HEK293T (cell line): ENCODE measurements at regions not wholly inside any gene's neighbourhood (a gene's known extent, or its start where the extent isn't known, plus 50 kb on each side); places are given as distances from the start of the nearest gene placed in this dataset.
"Not testable (repeated sequence)": the region's sequence is repeated elsewhere in the genome, so short reads cannot be mapped to it uniquely, and the experiment has no call there.

Experiments used
- CTCF ChIA-PET: fragments of 350-600 bp; formaldehyde crosslinking; extraction: SDS; loops from one replicate; lab custom pipeline; 2021; ENCODE audit warnings: antibody characterized with exemption, inconsistent platforms; lab: Yijun Ruan, JAX
- POLR2A ChIA-PET: fragments of 350-600 bp; formaldehyde crosslinking; extraction: SDS; loops from one replicate; lab custom pipeline; 2020; ENCODE audit warnings: antibody characterized with exemption, inconsistent platforms; lab: Yijun Ruan, JAX
- DNase-seq: peaks from one replicate; pipeline ENCODE4 v3.0.0; 2012; ENCODE audit warnings: mixed read lengths; ENCODE audit errors: extremely low spot score
- ARNT ChIP-seq: fragments of 450-650 bp; IDR thresholded peaks from 2 replicates; pipeline ENCODE4 v1.6.1; 2017; ENCODE audit warnings: mild to moderate bottlenecking
- BHLHE40 ChIP-seq: fragments of 450-650 bp; IDR thresholded peaks from 2 replicates; pipeline ENCODE4 v1.6.1; 2016; ENCODE audit warnings: mild to moderate bottlenecking, moderate library complexity, borderline replicate concordance
- CTBP1 ChIP-seq: fragments of 450-650 bp; IDR thresholded peaks from 2 replicates; pipeline ENCODE4 v1.6.1; 2016; ENCODE audit warnings: borderline replicate concordance
- ELF4 ChIP-seq: fragments of 450-650 bp; IDR thresholded peaks from 2 replicates; pipeline ENCODE4 v1.6.1; 2017; ENCODE audit warnings: antibody characterized with exemption
- FOXA1 ChIP-seq: fragments of 450-650 bp; IDR thresholded peaks from 2 replicates; pipeline ENCODE4 v1.6.1; 2016; ENCODE audit warnings: mild to moderate bottlenecking
- FOXK2 ChIP-seq: fragments of 450-650 bp; IDR thresholded peaks from 2 replicates; pipeline ENCODE4 v1.6.1; 2016; ENCODE audit warnings: mild to moderate bottlenecking
- FOXM1 ChIP-seq: fragments of 450-650 bp; IDR thresholded peaks from 2 replicates; pipeline ENCODE4 v1.6.1; 2017; ENCODE audit warnings: mild to moderate bottlenecking, borderline replicate concordance
- HDGF ChIP-seq: fragments of 450-650 bp; IDR thresholded peaks from 2 replicates; pipeline ENCODE4 v1.6.1; 2017; ENCODE audit warnings: antibody characterized with exemption, borderline replicate concordance
- L3MBTL2 ChIP-seq: fragments of 450-650 bp; conservative IDR thresholded peaks from 2 replicates; pipeline ENCODE4 v1.6.1; 2016; ENCODE audit warnings: mild to moderate bottlenecking
- LEF1 ChIP-seq: fragments of 450-650 bp; IDR thresholded peaks from 2 replicates; pipeline ENCODE4 v1.6.1; 2017; ENCODE audit warnings: mild to moderate bottlenecking, borderline replicate concordance
- NFRKB ChIP-seq: fragments of 450-650 bp; IDR thresholded peaks from 2 replicates; pipeline ENCODE4 v1.6.1; 2016; ENCODE audit warnings: mild to moderate bottlenecking, moderate library complexity
- PKNOX1 ChIP-seq: fragments of 450-650 bp; IDR thresholded peaks from 2 replicates; pipeline ENCODE4 v1.6.1; 2016
- SP1 ChIP-seq: fragments of 450-650 bp; IDR thresholded peaks from 2 replicates; pipeline ENCODE4 v1.6.1; 2017
- SUZ12 ChIP-seq: fragments of 450-650 bp; IDR thresholded peaks from 2 replicates; pipeline ENCODE4 v1.6.1; 2016; ENCODE audit warnings: mild to moderate bottlenecking
- TARDBP ChIP-seq: fragments of 450-650 bp; IDR thresholded peaks from 2 replicates; pipeline ENCODE4 v1.6.1; 2016
- ZNF384 ChIP-seq: fragments of 450-650 bp; IDR thresholded peaks from 2 replicates; pipeline ENCODE4 v1.6.1; 2016

- DNase-seq = no peak
- TF ChIP-seq TARDBP (no peak), PKNOX1 (no peak), NFRKB (no peak), HDGF (no peak), FOXM1 (no peak), ARNT (no peak), SUZ12 (no peak), FOXK2 (no peak), SP1 (no peak), BHLHE40 (no peak), CTBP1 (no peak)
- ChIA-PET CTCF (no interaction called here), POLR2A (no interaction called here)
Measured at GRCh38 chr3:18556001-18556408, 130.9 kb upstream of the SATB1 start.

- CTCF ChIA-PET = interaction anchor here (0.5 kb wide), 1 partner anchor 197 kb away, joined by 3 read pairs; no protein-coding TSS in a partner anchor
- POLR2A ChIA-PET, DNase-seq: not testable (repeated sequence)
Measured at GRCh38 chr3:18552579-18553105, 127.5 kb upstream of the SATB1 start.

- POLR2A ChIA-PET = no interaction called here
- no peak for DNase-seq
- TF ChIP-seq L3MBTL2 (no peak), FOXA1 (no peak), PKNOX1 (no peak), NFRKB (no peak), SUZ12 (no peak), FOXK2 (no peak), BHLHE40 (no peak), TARDBP (no peak), CTBP1 (no peak), FOXM1 (no peak), SP1 (no peak), ARNT (no peak), LEF1 (no peak), ELF4 (no peak), HDGF (no peak)
- CTCF ChIA-PET = no interaction called here
Measured at GRCh38 chr3:18546632-18547031, 121.5 kb upstream of the SATB1 start.

GRCh38 chr3:18544146-18544545 is 119.0 kb upstream of the SATB1 start:
- POLR2A ChIA-PET = no interaction called here
- TF ChIP-seq ELF4 (no peak), CTBP1 (no peak), TARDBP (no peak), FOXM1 (no peak), FOXK2 (no peak), ZNF384 (no peak), ARNT (no peak), SUZ12 (no peak), HDGF (no peak), LEF1 (no peak), FOXA1 (no peak), BHLHE40 (no peak), PKNOX1 (no peak), L3MBTL2 (no peak), NFRKB (no peak), SP1 (no peak)
- no peak for DNase-seq
- CTCF ChIA-PET = no interaction called here

GRCh38 chr3:18538463-18539230 is 113.5 kb upstream of the SATB1 start:
- ChIA-PET POLR2A (no interaction called here), CTCF (no interaction called here)
- TF ChIP-seq SP1 (no peak), NFRKB (no peak), ARNT (no peak), BHLHE40 (no peak), TARDBP (no peak)
- DNase-seq = no peak

- POLR2A ChIA-PET = no interaction called here
- CTCF ChIA-PET = no interaction called here
- DNase-seq = no peak
- TF ChIP-seq SUZ12 = no peak
- no peak for TF ChIP-seq TARDBP
- no peak for TF ChIP-seq LEF1
- no peak for TF ChIP-seq L3MBTL2
- TF ChIP-seq ARNT = no peak
- TF ChIP-seq HDGF = no peak
- no peak for TF ChIP-seq SP1
- no peak for TF ChIP-seq FOXA1
- no peak for TF ChIP-seq FOXK2
Measured at GRCh38 chr3:18533039-18533438, 107.9 kb upstream of the SATB1 start.
